ENCODE measurements at regions not wholly inside any gene's neighbourhood (a gene's known extent, or its start where the extent isn't known, plus 50 kb on each side); places are given as distances from the start of the nearest gene placed in this dataset.

DNA sequence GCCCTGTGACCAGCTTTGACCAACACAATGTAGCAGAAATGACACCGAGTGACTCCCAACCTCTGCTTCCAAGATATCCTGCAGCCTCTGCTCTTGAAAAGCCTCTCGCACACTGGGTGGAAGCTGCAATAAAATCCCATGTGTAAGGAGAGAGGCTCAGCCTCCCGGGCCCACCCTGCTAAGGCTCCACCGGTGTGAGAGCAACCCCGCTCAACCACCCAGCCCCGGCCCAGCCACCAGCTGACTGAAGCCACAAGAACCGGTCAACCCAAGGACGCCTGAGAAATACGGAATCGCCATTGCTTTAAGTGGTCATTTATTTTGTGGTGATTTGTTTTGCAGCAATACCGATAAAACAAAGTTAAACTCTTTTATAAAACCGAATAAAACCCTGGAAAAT, 452.8 kb upstream of the SMIM21 start:
- TF ChIP-seq, protein P1, sequence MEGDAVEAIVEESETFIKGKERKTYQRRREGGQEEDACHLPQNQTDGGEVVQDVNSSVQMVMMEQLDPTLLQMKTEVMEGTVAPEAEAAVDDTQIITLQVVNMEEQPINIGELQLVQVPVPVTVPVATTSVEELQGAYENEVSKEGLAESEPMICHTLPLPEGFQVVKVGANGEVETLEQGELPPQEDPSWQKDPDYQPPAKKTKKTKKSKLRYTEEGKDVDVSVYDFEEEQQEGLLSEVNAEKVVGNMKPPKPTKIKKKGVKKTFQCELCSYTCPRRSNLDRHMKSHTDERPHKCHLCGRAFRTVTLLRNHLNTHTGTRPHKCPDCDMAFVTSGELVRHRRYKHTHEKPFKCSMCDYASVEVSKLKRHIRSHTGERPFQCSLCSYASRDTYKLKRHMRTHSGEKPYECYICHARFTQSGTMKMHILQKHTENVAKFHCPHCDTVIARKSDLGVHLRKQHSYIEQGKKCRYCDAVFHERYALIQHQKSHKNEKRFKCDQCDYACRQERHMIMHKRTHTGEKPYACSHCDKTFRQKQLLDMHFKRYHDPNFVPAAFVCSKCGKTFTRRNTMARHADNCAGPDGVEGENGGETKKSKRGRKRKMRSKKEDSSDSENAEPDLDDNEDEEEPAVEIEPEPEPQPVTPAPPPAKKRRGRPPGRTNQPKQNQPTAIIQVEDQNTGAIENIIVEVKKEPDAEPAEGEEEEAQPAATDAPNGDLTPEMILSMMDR (IDR thresholded peaks at IDR 0.05) = no peak
- no peak for TF ChIP-seq POLR2AphosphoS5 (IDR thresholded peaks at IDR 0.05; ENCODE audit: insufficient read depth in 1 of 2, low read depth in 1 of 2)
